ENCODE measurements at regions not wholly inside any gene's neighbourhood (a gene's known extent, or its start where the extent isn't known, plus 50 kb on each side); places are given as distances from the start of the nearest gene placed in this dataset.

DNA sequence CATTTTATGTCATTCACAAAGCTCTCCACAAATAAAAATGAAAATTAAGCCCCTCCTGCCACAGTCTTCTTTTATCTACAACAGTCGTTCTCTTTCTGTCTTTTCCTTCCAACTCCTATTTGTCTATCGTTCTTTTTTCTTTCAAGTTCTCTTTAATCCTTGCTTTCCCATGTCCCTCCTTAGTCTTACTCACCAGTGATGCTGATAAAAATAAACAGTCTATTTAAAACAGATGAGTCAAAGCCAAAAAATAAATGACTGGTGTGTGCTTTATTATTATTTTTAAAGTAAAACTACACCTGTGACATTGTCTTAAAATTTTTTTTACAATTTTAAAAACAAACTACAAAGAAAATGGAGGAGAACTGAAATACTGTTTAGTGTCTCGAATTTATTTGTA, 137.1 kb upstream of the TMEM161B start (continued):
- TF ChIP-seq ASH2L (IDR thresholded peaks at IDR 0.05; ENCODE audit: insufficient read length, low read depth, low read length) (no peak), ATAD3A (CRISPR knock-in tag; IDR thresholded peaks at IDR 0.05) (no peak), ZNF207 (IDR thresholded peaks at IDR 0.05; ENCODE audit: borderline replicate concordance) (no peak), CREB1 (IDR thresholded peaks at IDR 0.05) (no peak), CREB1 (CRISPR knock-in tag; IDR thresholded peaks at IDR 0.05) (no peak), MLLT10 (CRISPR knock-in tag; IDR thresholded peaks at IDR 0.05) (no peak), SMAD3 (CRISPR knock-in tag; IDR thresholded peaks at IDR 0.05) (no peak), ZNF737 (CRISPR knock-in tag; IDR thresholded peaks at IDR 0.05; ENCODE audit: borderline replicate concordance) (no peak), GTF3A (CRISPR knock-in tag; conservative IDR thresholded peaks at IDR 0.05) (no peak), POLR2G (IDR thresholded peaks at IDR 0.05; ENCODE audit: low read depth, low read length) (no peak), HOXD1 (CRISPR knock-in tag; IDR thresholded peaks at IDR 0.05) (no peak)

DNA sequence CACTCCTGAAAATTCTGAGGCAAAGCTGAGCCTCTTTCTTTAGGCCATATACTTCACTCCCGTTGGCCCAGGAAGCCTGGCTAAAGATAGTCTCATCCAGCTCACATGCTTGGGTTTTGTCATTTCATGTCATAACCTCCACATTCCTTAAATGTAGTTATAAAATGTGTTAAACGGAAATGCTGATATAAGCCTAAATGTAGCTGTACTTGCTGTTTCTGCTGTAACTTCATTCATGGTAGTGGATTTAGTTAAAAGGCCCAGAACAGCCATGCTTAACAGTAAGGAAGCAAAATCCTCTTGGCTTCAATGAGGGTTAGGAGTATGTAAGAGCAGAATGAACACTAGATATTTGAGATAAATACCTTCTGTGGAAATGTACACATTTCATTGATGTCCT, 135.8 kb upstream of the TMEM161B start:
- H3K9ac ChIP-seq (ENCODE audit: insufficient read depth, low read depth, low read length), result no peak overlapping the region
- H3K27ac ChIP-seq (ENCODE audit: extremely low read length, insufficient read depth, low read length), result no peak overlapping the region
- no peaks in the 10 kb centered on the region for H3K9me3 ChIP-seq (ENCODE audit: low read length)
- H2AFZ ChIP-seq (ENCODE audit: low read length), result no peak overlapping the region
- 27% methylated on average over 2 of the region's 2 CpGs for WGBS (ENCODE audit: low lambda C conversion rate)
- in situ Hi-C loops (cut with HindIII; ENCODE audit: extremely low pct_ligation_motif_present, low pct_unique_long_range_greater_than_20kb), result no loop called here
- no peaks in the 10 kb centered on the region for H4K20me1 ChIP-seq (ENCODE audit: insufficient read depth, low read length)
- H3K4me3 ChIP-seq (replicated peaks in 1 of 3; ENCODE audit: insufficient read depth in 1 of 3, low read depth in 2 of 3, low read length in 3 of 3), result no peak overlapping the region
- no peaks in the 10 kb centered on the region for H3K36me3 ChIP-seq (replicated peaks in 1 of 2; ENCODE audit: control insufficient read depth in 1 of 2, insufficient read depth in 2 of 2, low read length in 2 of 2)
- no peak for FAIRE-seq
- no TSS peak for BruUV-seq (replicated peaks)
- H3K4me1 ChIP-seq (ENCODE audit: insufficient read depth, low read length), result no peaks in the 10 kb centered on the region
- no peak overlapping the region for H3K4me2 ChIP-seq (ENCODE audit: low read depth, low read length)
- no peak for DNase-seq (ENCODE audit: low spot score)
- ChIA-PET CTCF (ENCODE audit: low intra/inter-chr PET ratio, low total read pairs) (no interaction called here), POLR2A (no interaction called here)
- no peaks in the 10 kb centered on the region for H3K79me2 ChIP-seq (ENCODE audit: insufficient read depth, low read length)
- intact Hi-C loops (cut with micrococcal nuclease; ENCODE audit: unreplicated experiment), result no loop called here
- H3K27me3 ChIP-seq (ENCODE audit: control insufficient read depth in 1 of 2, insufficient read depth in 2 of 2, low read length in 2 of 2), result no peaks in the 10 kb centered on the region
- ATAC-seq, result no peak
- TF ChIP-seq ZNF780A (CRISPR knock-in tag; IDR thresholded peaks at IDR 0.05) (no peak), MAFK (conservative IDR thresholded peaks at IDR 0.05 in 1 of 2, IDR thresholded peaks at IDR 0.05 in 1 of 2; ENCODE audit: low read length in 2 of 2) (peak in 1 of 2 experiments; percentile 14; a peak in 1 of 4 replicates)
